ENCODE measurements at regions not wholly inside any gene's neighbourhood (a gene's known extent, or its start where the extent isn't known, plus 50 kb on each side); places are given as distances from the start of the nearest gene placed in this dataset.

DNA sequence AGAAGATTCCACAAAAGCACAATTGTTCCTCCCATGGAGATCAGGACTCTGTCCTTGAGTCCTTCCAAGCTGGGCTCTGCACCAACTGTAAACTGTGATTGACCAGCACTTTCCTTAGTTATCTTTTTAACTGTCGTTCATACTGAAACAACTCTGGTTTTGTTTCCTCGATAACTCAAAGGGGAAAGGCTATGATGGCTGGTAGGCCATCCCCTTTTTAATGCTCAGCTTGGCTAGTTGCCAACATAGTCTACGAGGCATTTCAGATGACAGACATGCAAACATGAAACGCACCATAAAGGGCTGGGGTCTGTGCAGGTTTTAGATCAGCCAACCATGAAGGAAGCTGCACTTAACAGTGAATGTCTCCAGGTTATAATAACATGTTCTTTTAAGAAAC is 497.1 kb upstream of the ARID1B start:
- no peak overlapping the region for H3K27ac Mint-ChIP-seq (ENCODE audit: unreplicated experiment)
- peaks cover 2% of the 10 kb centered on the region for H3K4me1 Mint-ChIP-seq (ENCODE audit: low read depth, unreplicated experiment)
- DNase-seq = no peak
- peaks cover 9% of the 10 kb centered on the region for H3K36me3 Mint-ChIP-seq (ENCODE audit: unreplicated experiment)
- H3K4me3 Mint-ChIP-seq (ENCODE audit: unreplicated experiment) = no peak overlapping the region
- H3K9me3 Mint-ChIP-seq (ENCODE audit: unreplicated experiment) = no peaks in the 10 kb centered on the region
- TF ChIP-seq, protein P1, sequence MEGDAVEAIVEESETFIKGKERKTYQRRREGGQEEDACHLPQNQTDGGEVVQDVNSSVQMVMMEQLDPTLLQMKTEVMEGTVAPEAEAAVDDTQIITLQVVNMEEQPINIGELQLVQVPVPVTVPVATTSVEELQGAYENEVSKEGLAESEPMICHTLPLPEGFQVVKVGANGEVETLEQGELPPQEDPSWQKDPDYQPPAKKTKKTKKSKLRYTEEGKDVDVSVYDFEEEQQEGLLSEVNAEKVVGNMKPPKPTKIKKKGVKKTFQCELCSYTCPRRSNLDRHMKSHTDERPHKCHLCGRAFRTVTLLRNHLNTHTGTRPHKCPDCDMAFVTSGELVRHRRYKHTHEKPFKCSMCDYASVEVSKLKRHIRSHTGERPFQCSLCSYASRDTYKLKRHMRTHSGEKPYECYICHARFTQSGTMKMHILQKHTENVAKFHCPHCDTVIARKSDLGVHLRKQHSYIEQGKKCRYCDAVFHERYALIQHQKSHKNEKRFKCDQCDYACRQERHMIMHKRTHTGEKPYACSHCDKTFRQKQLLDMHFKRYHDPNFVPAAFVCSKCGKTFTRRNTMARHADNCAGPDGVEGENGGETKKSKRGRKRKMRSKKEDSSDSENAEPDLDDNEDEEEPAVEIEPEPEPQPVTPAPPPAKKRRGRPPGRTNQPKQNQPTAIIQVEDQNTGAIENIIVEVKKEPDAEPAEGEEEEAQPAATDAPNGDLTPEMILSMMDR (IDR thresholded peaks at IDR 0.05; ENCODE audit: partially characterized antibody, unreplicated experiment) = no peak
- no peaks in the 10 kb centered on the region for H3K27me3 Mint-ChIP-seq (ENCODE audit: unreplicated experiment)

- no peak overlapping the region for H3K27ac Mint-ChIP-seq (ENCODE audit: unreplicated experiment)
- no peaks in the 10 kb centered on the region for H3K27me3 Mint-ChIP-seq (ENCODE audit: unreplicated experiment)
- no peak for DNase-seq
- TF ChIP-seq, protein P1 (IDR thresholded peaks at IDR 0.05; ENCODE audit: partially characterized antibody, unreplicated experiment) = no peak
- H3K36me3 Mint-ChIP-seq (ENCODE audit: unreplicated experiment) = peaks cover 9% of the 10 kb centered on the region
- peaks cover 1% of the 10 kb centered on the region for H3K9me3 Mint-ChIP-seq (ENCODE audit: unreplicated experiment)
- H3K4me1 Mint-ChIP-seq (ENCODE audit: low read depth, unreplicated experiment) = peaks cover 2% of the 10 kb centered on the region
- H3K4me3 Mint-ChIP-seq (ENCODE audit: unreplicated experiment) = no peak overlapping the region
Observed at GRCh38 chr6:156279261-156279969, 497.8 kb upstream of the ARID1B start.

- H3K4me3 Mint-ChIP-seq (ENCODE audit: unreplicated experiment) = no peak overlapping the region
- H3K9me3 Mint-ChIP-seq (ENCODE audit: unreplicated experiment) = peaks cover 2% of the 10 kb centered on the region
- DNase-seq = no peak
- H3K36me3 Mint-ChIP-seq (ENCODE audit: unreplicated experiment) = peaks cover 14% of the 10 kb centered on the region
- no peaks in the 10 kb centered on the region for H3K4me1 Mint-ChIP-seq (ENCODE audit: low read depth, unreplicated experiment)
- TF ChIP-seq, protein P1 (IDR thresholded peaks at IDR 0.05; ENCODE audit: partially characterized antibody, unreplicated experiment) = no peak
- peaks cover 2% of the 10 kb centered on the region for H3K27me3 Mint-ChIP-seq (ENCODE audit: unreplicated experiment)
- H3K27ac Mint-ChIP-seq (ENCODE audit: unreplicated experiment) = no peak overlapping the region
Observed at GRCh38 chr6:156273065-156273711, 504.0 kb upstream of the ARID1B start.

DNA sequence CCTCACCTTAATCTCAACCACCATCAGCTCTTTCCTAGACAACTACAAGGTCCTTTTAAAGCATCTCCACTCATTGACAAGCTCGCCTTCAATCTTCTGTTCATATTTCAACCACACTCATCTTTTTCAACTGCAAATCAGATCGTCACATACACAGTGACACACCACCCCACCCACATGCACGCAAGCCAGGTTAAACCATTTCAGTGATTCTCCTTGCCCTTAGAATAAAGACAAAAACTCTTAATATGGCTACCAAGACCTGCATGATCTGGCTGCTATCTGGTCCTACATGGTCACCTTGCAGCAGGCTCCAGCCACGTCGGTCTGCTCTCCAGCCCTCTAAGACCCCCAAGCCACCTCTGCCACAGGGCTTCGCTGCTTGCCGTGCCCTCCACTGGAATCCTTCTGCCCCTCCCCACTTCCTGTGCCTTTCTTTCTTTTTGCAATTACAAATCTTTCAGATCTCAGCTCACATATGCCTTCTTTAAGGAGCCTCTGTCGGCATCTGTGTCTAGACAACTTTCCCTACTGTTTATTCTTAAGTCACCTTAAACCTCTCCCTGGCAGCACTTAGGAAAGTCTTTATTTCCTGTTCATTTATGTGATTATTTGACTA is 507.3 kb upstream of the ARID1B start:
- H3K4me3 Mint-ChIP-seq (ENCODE audit: unreplicated experiment) = no peak overlapping the region
- peaks cover 2% of the 10 kb centered on the region for H3K9me3 Mint-ChIP-seq (ENCODE audit: unreplicated experiment)
- DNase-seq = no peak
- TF ChIP-seq, protein P1 (IDR thresholded peaks at IDR 0.05; ENCODE audit: partially characterized antibody, unreplicated experiment) = no peak
- H3K4me1 Mint-ChIP-seq (ENCODE audit: low read depth, unreplicated experiment) = no peaks in the 10 kb centered on the region
- H3K36me3 Mint-ChIP-seq (ENCODE audit: unreplicated experiment) = peaks cover 5% of the 10 kb centered on the region
- H3K27me3 Mint-ChIP-seq (ENCODE audit: unreplicated experiment) = peaks cover 2% of the 10 kb centered on the region
- no peak overlapping the region for H3K27ac Mint-ChIP-seq (ENCODE audit: unreplicated experiment)

DNA sequence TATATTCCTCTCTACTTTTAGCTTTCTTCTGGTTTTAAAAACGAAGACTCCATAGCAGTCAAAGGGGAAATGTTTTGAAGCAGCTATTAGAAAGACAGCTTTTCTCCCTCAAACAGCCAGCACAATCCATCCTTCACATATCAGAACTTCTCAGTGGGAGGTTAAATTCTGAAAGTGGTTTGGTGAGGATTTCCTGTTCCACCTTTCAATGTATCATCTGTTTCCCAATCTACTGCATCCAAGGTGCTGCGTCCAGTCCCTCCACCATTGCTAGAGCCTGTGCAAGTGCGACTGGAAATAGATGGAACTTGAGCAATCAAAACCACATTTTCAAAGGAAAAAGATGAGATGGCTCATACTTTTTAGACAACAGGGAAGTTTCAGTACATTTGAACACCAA is 508.3 kb upstream of the ARID1B start:
- no peak overlapping the region for H3K4me3 Mint-ChIP-seq (ENCODE audit: unreplicated experiment)
- no peak overlapping the region for H3K27ac Mint-ChIP-seq (ENCODE audit: unreplicated experiment)
- peaks cover 2% of the 10 kb centered on the region for H3K27me3 Mint-ChIP-seq (ENCODE audit: unreplicated experiment)
- H3K36me3 Mint-ChIP-seq (ENCODE audit: unreplicated experiment) = peaks cover 5% of the 10 kb centered on the region
- no peaks in the 10 kb centered on the region for H3K9me3 Mint-ChIP-seq (ENCODE audit: unreplicated experiment)
- TF ChIP-seq, protein P1 (IDR thresholded peaks at IDR 0.05; ENCODE audit: partially characterized antibody, unreplicated experiment) = no peak
- H3K4me1 Mint-ChIP-seq (ENCODE audit: low read depth, unreplicated experiment) = no peaks in the 10 kb centered on the region
- DNase-seq = no peak
